HepG2 (cell line): ENCODE measurements at regions not wholly inside any gene's neighbourhood (a gene's known extent, or its start where the extent isn't known, plus 50 kb on each side); places are given as distances from the start of the nearest gene placed in this dataset.

ENCODE experiments used
- ATAC-seq: fragments of 200-7000 bp; cut with Tn5 transposase; 3 replicates; pipeline ENCODE4 v1.9.1; 2020; ENCODE audit warnings: mild to moderate bottlenecking, moderate library complexity
- BruUV-seq: library from RNA; stranded (reverse); fragments of 400-500 nt; replicated peaks from 2 replicates; lab custom pipeline; 2021; lab: Mats Ljungman, UMichigan
- CTCF ChIA-PET: fragments of 300-600 bp; formaldehyde crosslinking; extraction: SDS; loops from one replicate; lab custom pipeline; 2021; ENCODE audit warnings: low total read pairs, inconsistent platforms, low intra/inter-chr PET ratio; lab: Yijun Ruan, JAX
- POLR2A ChIA-PET: fragments of 350-600 bp; sonication (Branson Sonifier 250); formaldehyde crosslinking; loops from one replicate; lab custom pipeline; 2020; ENCODE audit warnings: antibody characterized with exemption, inconsistent platforms; lab: Yijun Ruan, JAX
- DNase-seq: peaks from one replicate; pipeline ENCODE4 v3.0.0-alpha.2; 2015; ENCODE audit warnings: low spot score
- FAIRE-seq: peaks from 3 replicates; lab custom pipeline; 2011; peaks lifted over from hg19 to GRCh38; lab: Jason Lieb, UNC
- H2AFZ ChIP-seq: one replicate; pipeline ENCODE4 v1.6.1; 2011; ENCODE audit warnings: low read length, inconsistent platforms
- H3K27ac ChIP-seq: fragments of 300-600 bp; 3 replicates; pipeline ENCODE4 v1.8.0; 2011; ENCODE audit warnings: mixed run types, mild to moderate bottlenecking, mixed read lengths, low read length, inconsistent platforms; ENCODE audit not compliant: insufficient read depth; ENCODE audit errors: extremely low read length
- H3K27me3 ChIP-seq, 2 experiments: fragments of 200-600 bp in 1 of 2; 2 replicates in 1 of 2; 3 replicates in 1 of 2; pipeline versions ENCODE4 v1.6.0 to v1.8.0; 2011; ENCODE audit warnings: low read length in 2 of 2, mild to moderate bottlenecking in 2 of 2, moderate library complexity in 2 of 2, inconsistent platforms in 1 of 2; ENCODE audit not compliant: insufficient read depth in 2 of 2, control insufficient read depth in 1 of 2
- H3K36me3 ChIP-seq, 2 experiments: fragments of 200-600 bp in 1 of 2; replicated peaks in 1 of 2; 2 replicates in 1 of 2; 3 replicates in 1 of 2; pipeline versions ENCODE4 v1.5.1 to v1.8.0; 2011; ENCODE audit warnings: low read length in 2 of 2, inconsistent platforms in 1 of 2; ENCODE audit not compliant: insufficient read depth in 2 of 2, control insufficient read depth in 1 of 2
- H3K4me1 ChIP-seq: 2 replicates; pipeline ENCODE4 v1.5.1; 2012; ENCODE audit warnings: low read length, inconsistent platforms; ENCODE audit not compliant: insufficient read depth
- H3K4me2 ChIP-seq: 2 replicates; pipeline ENCODE4 v1.6.0; 2011; ENCODE audit warnings: low read depth, low read length, inconsistent platforms
- H3K4me3 ChIP-seq, 3 experiments: fragments of 200-600 bp in 1 of 3; sonication (generic), shearing (Covaris generic) in 1 of 3; replicated peaks in 1 of 3; 2 replicates each; pipeline ENCODE4 v1.5.1; 2011 to 2016; ENCODE audit warnings: low read length in 3 of 3, inconsistent platforms in 2 of 3, low read depth in 2 of 3, mild to moderate bottlenecking in 2 of 3, control low read depth in 1 of 3, mixed read lengths in 1 of 3; ENCODE audit not compliant: insufficient read depth in 1 of 3
- H3K79me2 ChIP-seq: one replicate; pipeline ENCODE4 v1.6.1; 2011; ENCODE audit warnings: low read length, inconsistent platforms; ENCODE audit not compliant: insufficient read depth
- H3K9ac ChIP-seq: 2 replicates; pipeline ENCODE4 v1.6.0; 2011; ENCODE audit warnings: mild to moderate bottlenecking, low read depth, low read length, inconsistent platforms; ENCODE audit not compliant: insufficient read depth
- H3K9me3 ChIP-seq: 2 replicates; pipeline ENCODE4 v1.5.1; 2012; ENCODE audit warnings: mild to moderate bottlenecking, low read length
- H4K20me1 ChIP-seq: 2 replicates; pipeline ENCODE4 v1.6.0; 2011; ENCODE audit warnings: inconsistent platforms, mild to moderate bottlenecking, low read length, moderate library complexity; ENCODE audit not compliant: insufficient read depth
- MAFF ChIP-seq: IDR thresholded peaks from 2 replicates; pipeline ENCODE4 v1.6.1; 2011; ENCODE audit warnings: low read depth, low read length, improper control_type of control experiment
- MAFK ChIP-seq, 2 experiments: IDR thresholded peaks in 1 of 2; conservative IDR thresholded peaks in 1 of 2; 2 replicates each; pipeline ENCODE4 v1.6.1; 2011; ENCODE audit warnings: improper control_type of control experiment in 2 of 2, low read length in 2 of 2
- NR3C1 ChIP-seq: sonication (generic); formaldehyde crosslinking; IDR thresholded peaks from 2 replicates; pipeline ENCODE4 v1.4.0; 2020; ENCODE audit warnings: missing genetic modification reagents
- PCBP2 ChIP-seq: fragments of 200-400 bp; formaldehyde crosslinking; optimal IDR thresholded peaks from 2 replicates; pipeline ENCODE3; 2018; ENCODE audit warnings: low read length, low read depth; ENCODE audit not compliant: poor library complexity, severe bottlenecking
- TCF7L2 ChIP-seq: IDR thresholded peaks from 2 replicates; pipeline ENCODE4 v1.6.1; 2011; ENCODE audit warnings: mild to moderate bottlenecking, low read depth, low read length, moderate library complexity
- ZNF503 ChIP-seq: sonication (generic); formaldehyde crosslinking; IDR thresholded peaks from 2 replicates; pipeline ENCODE4 v1.4.0; 2020; ENCODE audit warnings: missing genetic modification reagents
- ZNF761 ChIP-seq: sonication (generic); formaldehyde crosslinking; conservative IDR thresholded peaks from 2 replicates; pipeline ENCODE4 v1.4.0; 2020; ENCODE audit warnings: mild to moderate bottlenecking, missing genetic modification reagents
- ZNF891 ChIP-seq: sonication (generic); formaldehyde crosslinking; IDR thresholded peaks from 2 replicates; pipeline ENCODE4 v1.5.0; 2020; ENCODE audit warnings: mild to moderate bottlenecking, missing genetic modification reagents
- WGBS: methylation state at CpG from one replicate; pipeline ENCODE4 v1.1.6; 2017; ENCODE audit warnings: low lambda C conversion rate; 5-methylcytosine and 5-hydroxymethylcytosine counted together
- in situ Hi-C: cut with HindIII; loops from 2 replicates; pipeline ENCODE4 v1.10.0; 2017; ENCODE audit warnings: low pct_unique_long_range_greater_than_20kb; ENCODE audit not compliant: extremely low pct_ligation_motif_present
- intact Hi-C: fragments of 100-400 bp; cut with micrococcal nuclease; formaldehyde crosslinking; loops from one replicate; pipeline ENCODE4 v1.10.0; 2022; ENCODE audit not compliant: unreplicated experiment

GRCh38 chr14:29108908-29109307, 342.3 kb downstream of the FOXG1 start (continued):
- TF ChIP-seq ZNF503 (CRISPR knock-in tag), result no peak
- TF ChIP-seq PCBP2, result no peak
- TF ChIP-seq ZNF761, result no peak

DNA sequence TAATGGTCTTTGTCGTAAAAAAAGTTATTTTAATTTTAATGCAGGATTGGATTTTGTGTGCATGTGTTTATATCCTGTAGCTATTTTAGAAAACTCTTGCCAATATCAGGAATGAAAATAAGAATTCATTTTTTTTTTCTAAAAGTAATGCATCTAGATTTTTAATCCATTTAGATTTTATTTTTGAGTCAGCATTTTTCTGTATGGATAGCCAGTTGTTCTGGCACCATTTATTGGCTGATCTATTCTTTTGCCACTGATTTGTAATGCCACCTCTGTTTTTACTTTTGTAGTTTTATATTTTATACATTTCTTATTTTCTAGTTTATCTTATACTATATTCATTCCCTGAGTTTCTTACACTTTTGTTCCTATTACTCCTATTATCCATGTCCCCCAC, 343.0 kb downstream of the FOXG1 start:
- CTCF ChIA-PET, result no interaction called here
- H4K20me1 ChIP-seq, result no peaks in the 10 kb centered on the region
- whole genome bisulfite sequencing, result 2% methylated on average over 1 of the region's 1 CpG
- H3K27ac ChIP-seq, result no peak overlapping the region
- H3K9ac ChIP-seq, result no peak overlapping the region
- POLR2A ChIA-PET, result no interaction called here
- ATAC-seq, result no peak
- no peak for DNase-seq
- H3K9me3 ChIP-seq, result peaks cover 74% of the 10 kb centered on the region
- TF ChIP-seq NR3C1 (CRISPR knock-in tag) (no peak), ZNF891 (no peak), TCF7L2 (0 out of 2 replicates have a peak, but pooled peaks have one; percentile 0), MAFK (conservative IDR thresholded peaks at IDR 0.05 in 1 of 2, IDR thresholded peaks at IDR 0.05 in 1 of 2; ENCODE audit: low read length in 2 of 2) (peak; percentile 56 to 81), MAFF (peak; percentile 61)
- no peak for FAIRE-seq
- BruUV-seq, result no TSS peak
- H3K4me3 ChIP-seq, result no peak overlapping the region
- intact Hi-C loops, result no loop called here
- no peak overlapping the region for H3K4me2 ChIP-seq
- no peak overlapping the region for H2AFZ ChIP-seq
- H3K79me2 ChIP-seq, result no peaks in the 10 kb centered on the region
- in situ Hi-C loops, result no loop called here
- H3K27me3 ChIP-seq, result no peaks in the 10 kb centered on the region
- H3K36me3 ChIP-seq, result no peaks in the 10 kb centered on the region
- no peaks in the 10 kb centered on the region for H3K4me1 ChIP-seq
